GM21737 (cell line): ENCODE measurements at regions not wholly inside any gene's neighbourhood (a gene's known extent, or its start where the extent isn't known, plus 50 kb on each side); places are given as distances from the start of the nearest gene placed in this dataset.
"Not testable (repeated sequence)": the region's sequence is repeated elsewhere in the genome, so short reads cannot be mapped to it uniquely, and the experiment has no call there.

Source experiments
- ATAC-seq: cut with Tn5 transposase; IDR thresholded peaks from one replicate; pipeline ENCODE4 v1.9.1; 2021; ENCODE audit warnings: mild to moderate bottlenecking, moderate library complexity; ENCODE audit not compliant: unreplicated experiment

- ATAC-seq: not testable (repeated sequence)
Observed at GRCh38 chr5:135143682-135144081, 109.7 kb upstream of the PITX1 start.

GRCh38 chr5:135141303-135142268, 107.6 kb upstream of the PITX1 start:
- no peak for ATAC-seq

GRCh38 chr5:135140446-135141204, 106.6 kb upstream of the PITX1 start:
- no peak for ATAC-seq

GRCh38 chr5:135139381-135140134, 105.5 kb upstream of the PITX1 start:
- no peak for ATAC-seq

- ATAC-seq: no peak
Observed at GRCh38 chr5:135138116-135138850, 104.3 kb upstream of the PITX1 start.

- ATAC-seq: no peak
Observed at GRCh38 chr5:135137146-135137915, 103.3 kb upstream of the PITX1 start.

- ATAC-seq: no peak
Observed at GRCh38 chr5:135136546-135136945, 102.5 kb upstream of the PITX1 start.

GRCh38 chr5:135135530-135136226, 101.7 kb upstream of the PITX1 start:
- ATAC-seq: no peak

GRCh38 chr5:135134691-135135381, 100.8 kb upstream of the PITX1 start:
- ATAC-seq: no peak

GRCh38 chr5:135133698-135134515, 99.9 kb upstream of the PITX1 start:
- no peak for ATAC-seq

GRCh38 chr5:135133181-135133580, 99.2 kb upstream of the PITX1 start:
- no peak for ATAC-seq

- no peak for ATAC-seq
Observed at GRCh38 chr5:135131801-135132680, 98.0 kb upstream of the PITX1 start.

- no peak for ATAC-seq
Observed at GRCh38 chr5:135130261-135131215, 96.5 kb upstream of the PITX1 start.

- ATAC-seq: no peak
Observed at GRCh38 chr5:135129307-135129706, 95.3 kb upstream of the PITX1 start.

- no peak for ATAC-seq
Observed at GRCh38 chr5:135128361-135128760, 94.3 kb upstream of the PITX1 start.
